Hippocampal formation (tissue), 2 donors: ENCODE measurements at regions not wholly inside any gene's neighbourhood (a gene's known extent, or its start where the extent isn't known, plus 50 kb on each side); places are given as distances from the start of the nearest gene placed in this dataset.
A peak's percentile ranks its signal among the peaks of the same experiment; 100 is the strongest.
"Not testable (repeated sequence)": the region's sequence is repeated elsewhere in the genome, so short reads cannot be mapped to it uniquely, and the experiment has no call there.

Experiments
- DNase-seq, 2 donors: peaks; one replicate each; lab custom pipeline; 2025; lab: John Stamatoyannopoulos, UW

DNA sequence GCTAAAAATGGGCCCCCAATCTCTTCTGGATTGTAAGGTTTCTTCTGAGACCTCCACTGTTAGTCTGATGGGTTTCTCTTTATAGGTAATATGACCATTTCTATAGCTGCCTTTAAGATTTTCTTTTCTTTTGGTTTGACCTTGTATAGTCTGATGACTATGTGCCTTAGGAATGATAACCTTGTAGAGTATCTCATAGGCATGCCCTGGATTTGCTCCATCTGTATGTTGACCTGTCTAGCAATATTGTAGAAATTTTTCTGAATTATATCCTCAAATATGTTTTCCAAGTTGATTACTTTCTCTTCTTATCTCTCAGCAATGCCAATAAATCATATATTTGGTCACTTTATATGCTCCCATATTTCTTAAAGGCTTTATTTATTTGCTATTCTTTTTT lies 1403.8 kb upstream of the GOT2 start:
- no peak for DNase-seq

- no peak for DNase-seq
Observed at GRCh38 chr16:60127196-60127595, 1393.1 kb upstream of the GOT2 start.

GRCh38 chr16:60126115-60126514 lies 1392.0 kb upstream of the GOT2 start:
- not testable (repeated sequence) for DNase-seq

- no peak for DNase-seq
Observed at GRCh38 chr16:60123392-60124023, 1389.4 kb upstream of the GOT2 start.

GRCh38 chr16:60120586-60120985 lies 1386.5 kb upstream of the GOT2 start:
- DNase-seq, result no peak

DNA sequence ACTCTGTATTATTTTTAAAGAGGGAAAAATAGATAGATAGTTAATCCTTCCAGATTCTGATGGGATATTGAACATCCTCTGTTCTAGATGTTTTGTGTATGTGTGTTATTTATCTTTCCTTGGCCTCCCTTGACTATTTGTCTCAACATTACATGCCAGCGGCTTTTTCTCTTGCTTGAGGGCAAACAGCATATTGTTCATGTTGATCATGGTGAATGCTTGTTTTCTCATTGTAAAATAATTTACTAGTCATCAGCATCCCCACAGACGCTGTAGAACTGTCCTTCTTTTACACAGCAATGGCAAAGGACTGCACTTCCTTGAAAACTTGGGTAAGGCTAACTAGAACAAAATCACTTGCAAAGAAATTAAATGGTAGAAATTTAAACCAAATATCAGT lies 1376.4 kb upstream of the GOT2 start:
- DNase-seq, result no peak

DNA sequence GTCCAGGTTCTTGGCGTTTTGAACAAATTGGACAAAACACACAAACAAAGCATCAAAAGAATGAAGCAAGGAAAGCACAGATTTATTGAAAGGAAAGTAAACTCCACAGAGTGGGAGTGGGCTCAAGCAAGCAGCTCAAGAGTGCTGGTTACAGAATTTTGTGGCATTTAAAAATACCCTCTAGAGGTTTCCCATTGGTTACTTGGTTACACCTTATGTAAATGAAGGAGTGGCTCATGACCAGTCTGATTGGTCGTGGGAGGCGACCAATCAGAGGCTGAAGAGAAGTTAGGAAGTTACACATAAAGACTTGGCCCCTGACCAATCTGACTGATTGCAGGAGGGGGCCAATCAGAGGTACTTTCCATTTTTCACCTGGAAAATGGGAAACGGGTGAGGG lies 1373.8 kb upstream of the GOT2 start:
- DNase-seq, result no peak

DNA sequence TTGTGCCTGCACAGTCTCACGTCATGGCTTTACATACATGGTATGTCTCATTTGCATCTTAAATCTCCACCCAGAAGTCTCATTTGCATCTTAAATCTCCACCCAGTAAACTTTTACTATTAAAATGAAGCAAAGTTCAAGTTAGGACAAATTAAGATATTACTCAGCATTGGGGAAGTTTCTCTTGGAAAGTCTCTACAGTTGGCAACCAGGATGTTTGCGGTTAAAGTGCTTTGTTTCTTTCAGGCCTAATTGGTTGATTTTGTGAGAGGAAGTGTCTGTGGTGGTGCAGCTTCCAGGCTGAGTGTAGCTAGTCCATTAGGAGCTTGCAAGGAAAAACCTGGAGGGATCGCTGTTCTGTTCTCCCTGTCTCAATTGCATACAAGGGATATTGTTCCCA lies 1373.3 kb upstream of the GOT2 start:
- no peak for DNase-seq

DNA sequence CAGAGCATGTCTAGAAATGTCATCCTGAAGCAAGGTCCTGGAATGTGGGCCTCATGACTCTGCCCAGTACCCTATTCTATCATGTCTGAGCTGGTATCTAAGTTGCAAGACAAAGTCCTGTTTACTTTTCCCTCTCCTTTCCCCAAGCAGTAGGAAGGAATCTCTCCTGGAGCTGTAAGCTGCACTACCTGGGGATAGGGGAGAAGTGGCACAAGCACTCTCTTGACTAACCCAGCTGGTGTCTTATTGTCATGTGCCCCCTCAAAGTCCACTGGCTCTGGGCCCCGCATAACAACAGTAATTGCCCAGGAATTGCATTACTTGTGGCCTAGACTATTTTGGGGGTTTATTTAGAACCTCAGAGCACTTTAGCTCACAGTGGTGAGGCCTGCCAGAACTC lies 1366.3 kb upstream of the GOT2 start:
- no peak for DNase-seq

GRCh38 chr16:60091529-60091928 lies 1357.4 kb upstream of the GOT2 start:
- no peak for DNase-seq

DNA sequence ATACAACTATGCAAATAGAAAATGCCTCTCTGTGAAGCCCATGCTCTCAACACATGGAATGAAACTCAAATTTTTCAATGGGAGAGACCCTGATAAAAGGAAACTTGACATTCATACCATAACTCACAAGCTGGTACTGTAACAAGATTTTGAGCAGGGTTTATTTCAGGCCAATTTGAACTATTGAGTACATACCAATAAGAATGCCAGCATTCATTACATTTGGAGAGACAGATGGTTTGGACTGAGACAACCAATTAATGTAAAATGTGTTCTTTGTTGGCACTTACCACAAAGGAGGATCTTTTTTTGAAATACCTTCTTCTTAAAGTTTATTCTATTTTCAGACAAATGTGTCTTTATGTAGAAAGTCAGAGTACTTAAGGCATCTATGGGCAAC lies 1357.0 kb upstream of the GOT2 start:
- peak in 1 of 2 donors; percentile 5 for DNase-seq

- no peak for DNase-seq
Observed at GRCh38 chr16:60087530-60087929, 1353.4 kb upstream of the GOT2 start.

DNA sequence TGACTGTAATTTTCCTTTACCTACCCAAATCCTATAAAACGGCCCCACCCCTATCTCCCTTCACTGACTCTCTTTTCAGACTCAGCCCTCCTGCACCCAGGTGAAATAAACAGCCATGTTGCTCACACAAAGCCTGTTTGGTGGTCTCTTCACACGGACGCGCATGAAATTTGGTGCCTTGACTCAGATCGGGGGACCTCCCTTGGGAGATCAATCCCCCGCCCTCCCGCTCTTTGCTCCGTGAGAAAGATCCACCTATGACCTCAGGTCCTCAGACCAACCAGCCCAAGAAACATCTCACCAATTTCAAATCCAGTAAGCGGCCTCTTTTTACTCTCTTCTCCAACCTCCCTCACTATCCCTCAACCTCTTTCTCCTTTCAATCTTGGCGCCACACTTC lies 1344.7 kb upstream of the GOT2 start:
- DNase-seq, result not testable (repeated sequence)

- DNase-seq, result no peak
Observed at GRCh38 chr16:60077861-60078260, 1343.7 kb upstream of the GOT2 start.

GRCh38 chr16:60074378-60074777 lies 1340.3 kb upstream of the GOT2 start:
- DNase-seq, result no peak

DNA sequence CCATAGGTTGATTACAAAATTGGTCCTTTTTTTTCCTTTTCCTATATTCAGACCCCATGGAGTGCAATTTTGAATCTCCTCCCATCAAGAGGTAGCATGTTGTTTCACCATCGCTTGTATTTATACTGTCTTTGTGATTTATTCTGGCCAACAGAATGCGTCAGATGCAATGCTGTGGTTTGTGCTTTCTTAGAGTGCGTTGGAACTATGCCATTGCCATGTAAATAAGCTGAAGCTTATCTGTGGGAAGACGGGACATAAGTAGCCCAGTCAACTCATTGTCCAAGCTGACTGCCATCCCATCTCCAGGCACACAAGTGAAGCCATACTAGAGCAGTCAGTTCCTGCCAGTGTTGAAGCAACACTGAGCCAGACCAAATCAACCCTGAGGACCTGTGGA lies 1339.3 kb upstream of the GOT2 start:
- DNase-seq, result no peak

DNA sequence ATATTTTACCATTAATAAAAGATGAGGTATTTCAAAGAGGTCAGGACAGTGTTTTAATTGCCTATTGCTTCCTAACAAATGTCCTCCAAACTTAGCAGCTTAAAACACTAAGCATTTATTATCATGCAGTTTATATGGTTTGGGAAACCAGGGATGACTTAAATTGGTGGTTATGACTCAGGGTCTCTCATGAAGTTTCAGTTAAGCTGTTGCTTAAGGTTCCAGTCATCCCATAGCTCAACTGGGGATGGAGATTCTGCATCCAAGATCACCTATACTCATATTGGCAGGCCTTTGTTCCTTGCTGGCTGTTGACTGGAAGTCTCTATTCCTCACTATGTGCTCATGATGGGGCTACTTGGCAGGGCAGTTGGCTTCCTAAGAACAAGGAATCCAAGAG lies 1329.9 kb upstream of the GOT2 start:
- no peak for DNase-seq

DNA sequence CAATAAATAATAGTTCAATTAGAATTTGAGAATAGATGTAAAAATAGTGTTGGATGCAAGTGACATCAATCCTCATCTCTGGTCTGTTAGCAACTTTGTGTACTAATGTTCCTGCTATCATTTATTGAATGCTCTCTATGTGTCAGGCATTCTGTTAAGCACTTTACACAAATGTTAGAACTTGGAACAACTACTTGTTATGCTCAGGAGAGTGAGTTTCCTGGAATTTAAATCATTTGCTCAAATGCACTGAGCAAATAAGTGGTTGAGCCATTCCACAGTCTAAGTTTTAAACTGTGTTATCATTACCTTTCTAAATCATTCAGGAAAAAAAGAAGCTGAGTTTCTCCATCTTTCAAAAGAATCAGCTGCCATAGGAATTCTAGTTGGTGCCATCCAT lies 1327.3 kb upstream of the GOT2 start:
- no peak for DNase-seq

GRCh38 chr16:60060731-60061130 lies 1326.6 kb upstream of the GOT2 start:
- DNase-seq, result no peak

- DNase-seq, result no peak
Observed at GRCh38 chr16:60059141-60059540, 1325.0 kb upstream of the GOT2 start.

DNA sequence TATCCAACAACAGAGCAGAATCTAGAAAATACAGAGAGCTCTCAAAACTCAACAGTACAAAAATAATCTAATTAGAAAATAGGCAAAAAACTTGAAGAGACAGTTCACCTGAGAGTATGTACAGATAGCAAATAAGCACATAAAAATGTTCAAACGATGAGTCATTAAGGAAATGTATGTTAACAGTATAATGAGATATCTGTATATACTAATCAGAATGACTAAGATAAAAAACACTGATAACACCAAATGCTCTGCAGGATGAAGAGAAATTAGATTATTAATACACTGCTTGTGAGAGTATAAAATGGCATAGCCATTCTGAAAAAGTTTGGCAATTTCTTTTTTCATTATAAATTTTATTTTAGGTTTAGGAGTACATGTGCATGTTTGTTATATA lies 1307.6 kb upstream of the GOT2 start:
- DNase-seq, result no peak

- no peak for DNase-seq
Observed at GRCh38 chr16:60031740-60032139, 1297.6 kb upstream of the GOT2 start.

GRCh38 chr16:60027351-60027750 lies 1293.2 kb upstream of the GOT2 start:
- DNase-seq, result no peak

DNA sequence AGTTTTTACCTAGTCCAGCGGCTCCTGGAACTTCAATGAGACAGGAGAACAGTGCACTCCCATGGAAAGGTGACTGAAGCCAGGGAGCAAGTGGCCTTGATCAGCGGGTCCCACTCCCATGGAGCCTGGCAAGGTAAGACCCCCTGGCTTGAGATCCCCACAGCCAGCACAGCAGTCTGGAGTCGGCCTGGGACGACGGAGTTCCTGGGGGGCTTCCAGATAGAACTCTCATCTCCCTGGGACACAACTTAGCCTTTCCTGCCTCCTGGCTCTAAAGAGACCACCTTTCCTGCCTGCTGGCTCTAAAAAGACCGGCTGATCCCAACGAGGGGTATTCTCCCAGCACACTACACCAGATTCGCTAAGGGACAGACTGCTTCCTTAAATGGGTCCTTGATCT lies 1279.0 kb upstream of the GOT2 start:
- DNase-seq, result no peak

DNA sequence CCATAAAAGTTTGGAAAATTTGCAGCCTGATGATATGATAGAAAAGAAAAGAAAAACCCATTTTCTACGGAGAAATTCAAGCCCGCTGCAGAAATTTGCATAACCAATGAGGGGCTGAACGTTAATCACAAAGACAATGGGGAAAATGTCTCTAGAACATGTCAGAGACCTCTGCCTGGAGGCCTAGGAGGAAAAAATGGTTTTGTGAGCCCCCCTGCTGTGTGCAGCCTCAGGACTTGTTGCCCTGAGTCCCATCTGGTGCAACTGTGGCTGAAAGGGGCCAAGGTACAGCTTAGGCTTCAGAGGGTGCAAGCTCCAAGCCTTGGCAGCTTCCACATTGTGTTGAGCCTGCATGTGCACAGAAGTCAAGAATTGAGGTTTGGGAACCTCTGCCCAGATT lies 1267.4 kb upstream of the GOT2 start:
- DNase-seq, result no peak
